Erythroblast (primary cell): ENCODE measurements at regions not wholly inside any gene's neighbourhood (a gene's known extent, or its start where the extent isn't known, plus 50 kb on each side); places are given as distances from the start of the nearest gene placed in this dataset.

Experiments used
- GATA1 ChIP-seq: IDR thresholded peaks from 2 replicates; pipeline ENCODE4 v1.6.1; 2011; ENCODE audit warnings: low read depth, mild to moderate bottlenecking, control low read depth, low read length, moderate library complexity
- POLR2A ChIP-seq: IDR thresholded peaks from 2 replicates; pipeline ENCODE4 v1.6.1; 2011; ENCODE audit warnings: mild to moderate bottlenecking, low read length

GRCh38 chr14:42248131-42248530 lies 641.5 kb downstream of the LRFN5 start:
- TF ChIP-seq POLR2A (no peak), GATA1 (no peak)
